ENCODE measurements at regions not wholly inside any gene's neighbourhood (a gene's known extent, or its start where the extent isn't known, plus 50 kb on each side); places are given as distances from the start of the nearest gene placed in this dataset.
A peak's percentile ranks its signal among the peaks of the same experiment; 100 is the strongest.

DNA sequence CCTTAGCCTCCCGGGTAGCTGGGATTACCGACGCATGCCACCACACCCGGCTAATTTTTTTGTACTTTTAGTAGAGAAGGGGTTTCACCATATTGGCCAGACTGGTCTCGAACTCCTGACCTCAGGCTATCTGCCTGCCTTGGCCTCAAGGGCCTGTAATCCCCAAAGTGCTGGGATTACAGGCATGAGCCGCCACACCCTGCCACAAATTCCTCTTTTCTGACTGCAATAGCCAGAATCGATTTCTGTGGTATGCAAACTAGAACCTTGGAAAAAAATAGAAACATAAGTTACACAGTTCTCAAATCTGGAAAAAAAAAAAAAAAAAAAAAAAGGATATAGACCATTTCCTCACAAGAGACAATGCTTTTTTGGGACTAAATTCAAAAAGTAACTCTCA, 184.6 kb upstream of the EGLN3 start:
- DNase-seq (ENCODE audit: extremely low read depth in 1 of 4, low spot score in 3 of 4) (no peak), ATAC-seq (no peak), FAIRE-seq (no peak)
- H3K36me3 ChIP-seq (ENCODE audit: control insufficient read depth, insufficient read depth, low read length), result no peaks in the 10 kb centered on the region
- H3K4me1 ChIP-seq (replicated peaks in 1 of 2; ENCODE audit: control insufficient read depth in 2 of 2, insufficient read depth in 2 of 2, low read length in 2 of 2), result peaks cover 0 to 5% of the 10 kb centered on the region in 2 experiments; a peak in 2 of 5 replicates
- 20% methylated on average over 7 of the region's 7 CpGs for WGBS (ENCODE audit: insufficient coverage, low coverage, missing lambda C conversion rate)
- no peak for TF ChIP-seq TAF9B (IDR thresholded peaks at IDR 0.05; ENCODE audit: partially characterized antibody)
- no peak for TF ChIP-seq COPS2 (conservative IDR thresholded peaks at IDR 0.05)
- no peak for TF ChIP-seq ZNF444 (CRISPR knock-in tag; IDR thresholded peaks at IDR 0.05)
- CTCF ChIA-PET (ENCODE audit: low intra/inter-chr PET ratio), result no interaction called here
- no TSS peak for BruUV-seq (replicated peaks)
- H3K4me3 ChIP-seq, result no peak overlapping the region
- no peak overlapping the region for H3K4me2 ChIP-seq (ENCODE audit: insufficient read depth, low read length)
- POLR2A ChIA-PET, result interaction anchor here (0.6 kb wide), 2 partner anchors 292 to 1005 kb away, joined by 3 to 4 read pairs; no protein-coding TSS in a partner anchor
- no peak overlapping the region for H2AFZ ChIP-seq (ENCODE audit: low read depth, low read length)
- H4K20me1 ChIP-seq (replicated peaks; ENCODE audit: control insufficient read depth, insufficient read depth, low read length), result no peaks in the 10 kb centered on the region
- H3K9me1 ChIP-seq (ENCODE audit: control insufficient read depth, insufficient read depth, low read length), result no peaks in the 10 kb centered on the region
- intact Hi-C loops (cut with micrococcal nuclease) (no loop called here), in situ Hi-C loops (cut with MboI) (no loop called here)
- H3K79me2 ChIP-seq (ENCODE audit: control insufficient read depth, insufficient read depth, low read length), result no peaks in the 10 kb centered on the region
- H3K9ac ChIP-seq (ENCODE audit: insufficient read depth in 1 of 2, low read depth in 2 of 2, low read length in 2 of 2), result no peak overlapping the region
- H3K27ac ChIP-seq (ENCODE audit: extremely low read depth, low read depth, low read length), result no peak overlapping the region
- peaks cover 0 to 6% of the 10 kb centered on the region in 2 experiments; a peak in 4 of 5 replicates for H3K27me3 ChIP-seq (ENCODE audit: control insufficient read depth in 2 of 2, insufficient read depth in 2 of 2, low read length in 2 of 2)
- no peaks in the 10 kb centered on the region for H3K9me3 ChIP-seq (replicated peaks; ENCODE audit: control insufficient read depth, insufficient read depth, low read depth, low read length)

DNA sequence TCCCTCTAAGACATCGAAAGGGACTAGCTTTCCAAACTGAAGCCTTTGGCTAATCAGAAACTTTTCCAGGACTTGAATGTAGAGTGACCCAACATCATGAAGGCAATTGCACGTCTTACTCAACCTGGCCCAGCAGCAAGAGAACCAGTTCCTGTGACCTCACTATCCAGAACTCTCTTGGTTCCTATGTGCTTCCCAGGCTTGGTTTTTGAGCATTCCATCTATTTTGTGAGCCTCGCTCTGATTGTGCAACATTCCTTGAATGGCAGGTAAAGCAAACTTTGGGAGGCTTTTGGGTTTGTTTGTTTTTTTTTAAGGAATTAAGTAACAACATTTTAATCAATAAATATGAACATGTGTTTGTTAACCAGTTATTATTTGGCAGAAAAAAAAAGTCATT, 183.6 kb upstream of the EGLN3 start:
- ChIA-PET CTCF (ENCODE audit: low intra/inter-chr PET ratio) (no interaction called here), POLR2A (no interaction called here)
- FAIRE-seq, result no peak
- Histone ChIP-seq H3K9me1 (ENCODE audit: control insufficient read depth, insufficient read depth, low read length) (no peaks in the 10 kb centered on the region), H3K4me1 (replicated peaks in 1 of 2; ENCODE audit: control insufficient read depth in 2 of 2, insufficient read depth in 2 of 2, low read length in 2 of 2) (peaks cover 0 to 1% of the 10 kb centered on the region in 2 experiments; a peak in 1 of 5 replicates), H3K9ac (ENCODE audit: insufficient read depth in 1 of 2, low read depth in 2 of 2, low read length in 2 of 2) (no peak overlapping the region), H3K27me3 (ENCODE audit: control insufficient read depth in 2 of 2, insufficient read depth in 2 of 2, low read length in 2 of 2) (peaks cover 4 to 8% of the 10 kb centered on the region in 2 experiments; a peak in 4 of 5 replicates), H4K20me1 (replicated peaks; ENCODE audit: control insufficient read depth, insufficient read depth, low read length) (no peaks in the 10 kb centered on the region), H2AFZ (ENCODE audit: low read depth, low read length) (no peak overlapping the region), H3K36me3 (ENCODE audit: control insufficient read depth, insufficient read depth, low read length) (no peaks in the 10 kb centered on the region), H3K9me3 (replicated peaks; ENCODE audit: control insufficient read depth, insufficient read depth, low read depth, low read length) (no peaks in the 10 kb centered on the region), H3K4me2 (ENCODE audit: insufficient read depth, low read length) (no peak overlapping the region), H3K79me2 (ENCODE audit: control insufficient read depth, insufficient read depth, low read length) (no peaks in the 10 kb centered on the region), H3K4me3 (no peak overlapping the region), H3K27ac (ENCODE audit: extremely low read depth, low read depth, low read length) (no peak overlapping the region)
- no peak for DNase-seq (ENCODE audit: extremely low read depth in 1 of 4, low spot score in 3 of 4)
- BruUV-seq (replicated peaks), result no TSS peak
- no peak for ATAC-seq
- WGBS (ENCODE audit: insufficient coverage, low coverage, missing lambda C conversion rate), result 8% methylated on average over 3 of the region's 3 CpGs
- peak; percentile 35; the same call in 1 of the 2 replicates for TF ChIP-seq CEBPB (tag; IDR thresholded peaks at IDR 0.05)
- TF ChIP-seq ARNT (IDR thresholded peaks at IDR 0.05), result no peak
- intact Hi-C loops (cut with micrococcal nuclease), result no loop called here
- in situ Hi-C loops (cut with MboI), result no loop called here

Measured in K562 (cell line).